BE2C (cell line): ENCODE measurements at regions not wholly inside any gene's neighbourhood (a gene's known extent, or its start where the extent isn't known, plus 50 kb on each side); places are given as distances from the start of the nearest gene placed in this dataset.

Experiments
- DNase-seq: peaks from one replicate; pipeline ENCODE4 v3.0.0-alpha.2; 2020
- H3K27me3 ChIP-seq: fragments of 250-450 bp; sonication (Bioruptor Pico); 2 replicates; pipeline ENCODE4 v1.5.1; 2020; ENCODE audit warnings: mild to moderate bottlenecking
- H3K36me3 ChIP-seq: fragments of 250-450 bp; sonication (Bioruptor Pico); 2 replicates; pipeline ENCODE4 v1.5.1; 2020; ENCODE audit warnings: mild to moderate bottlenecking
- H3K4me1 ChIP-seq: fragments of 250-450 bp; sonication (Bioruptor Pico); 2 replicates; pipeline ENCODE4 v1.5.1; 2020
- H3K4me3 ChIP-seq: 2 replicates; pipeline ENCODE4 v1.5.1; 2011; ENCODE audit warnings: low read depth, low read length
- H3K9me3 ChIP-seq: fragments of 250-450 bp; sonication (Bioruptor Pico); 2 replicates; pipeline ENCODE4 v1.5.1; 2020
- CTCF ChIP-seq: IDR thresholded peaks from 2 replicates; pipeline ENCODE4 v1.5.1; 2012; ENCODE audit warnings: mild to moderate bottlenecking, low read depth, low read length

- Histone ChIP-seq H3K4me3 (no peak overlapping the region), H3K4me1 (no peaks in the 10 kb centered on the region), H3K36me3 (no peaks in the 10 kb centered on the region), H3K27me3 (no peaks in the 10 kb centered on the region), H3K9me3 (peaks cover 11% of the 10 kb centered on the region)
- DNase-seq, result no peak
- no peak for TF ChIP-seq CTCF
Observed at GRCh38 chr16:80231121-80231520, 309.7 kb upstream of the DYNLRB2 start.

- no peak for TF ChIP-seq CTCF
- no peaks in the 10 kb centered on the region for H3K36me3 ChIP-seq
- H3K9me3 ChIP-seq, result peaks cover 11% of the 10 kb centered on the region
- no peaks in the 10 kb centered on the region for H3K4me1 ChIP-seq
- no peaks in the 10 kb centered on the region for H3K27me3 ChIP-seq
- DNase-seq, result no peak
- H3K4me3 ChIP-seq, result no peak overlapping the region
Observed at GRCh38 chr16:80230328-80231120, 310.3 kb upstream of the DYNLRB2 start.

GRCh38 chr16:80226499-80226898, 314.3 kb upstream of the DYNLRB2 start:
- Histone ChIP-seq H3K4me1 (no peaks in the 10 kb centered on the region), H3K9me3 (peaks cover 1% of the 10 kb centered on the region; the same call in 1 of the 2 replicates), H3K4me3 (no peak overlapping the region), H3K36me3 (no peaks in the 10 kb centered on the region), H3K27me3 (no peaks in the 10 kb centered on the region)
- no peak for TF ChIP-seq CTCF
- DNase-seq, result no peak

GRCh38 chr16:80210787-80211186, 330.0 kb upstream of the DYNLRB2 start:
- H3K9me3 ChIP-seq, result no peaks in the 10 kb centered on the region; the same call in 1 of the 2 replicates
- no peaks in the 10 kb centered on the region for H3K27me3 ChIP-seq
- no peaks in the 10 kb centered on the region for H3K36me3 ChIP-seq
- no peak for TF ChIP-seq CTCF
- DNase-seq, result no peak
- H3K4me1 ChIP-seq, result no peaks in the 10 kb centered on the region
- H3K4me3 ChIP-seq, result no peak overlapping the region

GRCh38 chr16:80208743-80209142, 332.1 kb upstream of the DYNLRB2 start:
- DNase-seq, result no peak
- Histone ChIP-seq H3K9me3 (no peaks in the 10 kb centered on the region), H3K4me1 (no peaks in the 10 kb centered on the region), H3K36me3 (no peaks in the 10 kb centered on the region), H3K27me3 (no peaks in the 10 kb centered on the region), H3K4me3 (no peak overlapping the region)
- no peak for TF ChIP-seq CTCF

- TF ChIP-seq CTCF, result no peak
- H3K4me1 ChIP-seq, result no peaks in the 10 kb centered on the region
- no peaks in the 10 kb centered on the region for H3K27me3 ChIP-seq
- no peak overlapping the region for H3K4me3 ChIP-seq
- no peak for DNase-seq
- no peaks in the 10 kb centered on the region for H3K9me3 ChIP-seq
- H3K36me3 ChIP-seq, result no peaks in the 10 kb centered on the region
Observed at GRCh38 chr16:80208015-80208414, 332.8 kb upstream of the DYNLRB2 start.
